Panc1 (cell line): ENCODE measurements at regions not wholly inside any gene's neighbourhood (a gene's known extent, or its start where the extent isn't known, plus 50 kb on each side); places are given as distances from the start of the nearest gene placed in this dataset.

ENCODE experiments used
- ATAC-seq: fragments of 200-7000 bp; cut with Tn5 transposase; 2 replicates; pipeline ENCODE4 v1.9.1; 2020; ENCODE audit warnings: mild to moderate bottlenecking, moderate library complexity
- BruUV-seq: library from RNA; stranded (reverse); fragments of 400-500 nt; replicated peaks from 2 replicates; lab custom pipeline; 2021; lab: Mats Ljungman, UMichigan
- CTCF ChIA-PET: fragments of 300-600 bp; sonication (Branson Sonifier 250); formaldehyde crosslinking; loops from one replicate; lab custom pipeline; 2022; ENCODE audit warnings: antibody characterized with exemption; lab: Charles Lee
- POLR2A ChIA-PET: fragments of 300-600 bp; sonication (Branson Sonifier 250); formaldehyde crosslinking; loops from one replicate; lab custom pipeline; 2022; ENCODE audit warnings: antibody characterized with exemption; lab: Charles Lee
- DNase-seq: peaks from one replicate; pipeline ENCODE4 v3.0.0-alpha.2; 2010; ENCODE audit warnings: low read depth, low spot score
- H3K27ac ChIP-seq: 2 replicates; pipeline ENCODE4 v1.5.1; 2011; ENCODE audit warnings: mild to moderate bottlenecking, low read length, inconsistent platforms
- H3K27me3 ChIP-seq: fragments of 200-500 bp; sonication (Bioruptor generic); 2 replicates; pipeline ENCODE4 v1.6.0; 2014; ENCODE audit warnings: low read length, inconsistent platforms; ENCODE audit not compliant: control insufficient read depth, insufficient read depth
- H3K36me3 ChIP-seq: fragments of 200-500 bp; sonication (Bioruptor generic); 2 replicates; pipeline ENCODE4 v1.5.1; 2014; ENCODE audit warnings: inconsistent platforms, mild to moderate bottlenecking, low read length, moderate library complexity; ENCODE audit not compliant: control insufficient read depth, insufficient read depth
- H3K4me1 ChIP-seq: 2 replicates; pipeline ENCODE4 v1.5.1; 2011; ENCODE audit warnings: inconsistent platforms, mild to moderate bottlenecking, low read length, moderate library complexity; ENCODE audit not compliant: control insufficient read depth, insufficient read depth
- H3K4me3 ChIP-seq, 2 experiments: 2 replicates each; pipeline ENCODE4 v1.5.1; 2011 to 2012; ENCODE audit warnings: low read depth in 2 of 2, low read length in 2 of 2, mild to moderate bottlenecking in 2 of 2, inconsistent platforms in 1 of 2, moderate library complexity in 1 of 2
- H3K9me3 ChIP-seq: fragments of 200-500 bp; sonication (Bioruptor generic); 2 replicates; pipeline ENCODE4 v1.5.1; 2014; ENCODE audit warnings: low read depth, mild to moderate bottlenecking, inconsistent platforms, low read length, moderate library complexity; ENCODE audit not compliant: control insufficient read depth, insufficient read depth
- CTCF ChIP-seq: fragments of 450-650 bp; IDR thresholded peaks from 2 replicates; pipeline ENCODE4 v1.5.1; 2017; ENCODE audit warnings: mild to moderate bottlenecking
- POLR2AphosphoS5 ChIP-seq: IDR thresholded peaks from 2 replicates; pipeline ENCODE4 v1.6.1; 2012; ENCODE audit warnings: mild to moderate bottlenecking, low read depth, low read length, moderate library complexity
- REST ChIP-seq, 2 experiments: IDR thresholded peaks; 2 replicates each; pipeline ENCODE4 v1.6.1; 2011 to 2012; ENCODE audit warnings: low read depth in 2 of 2, control low read depth in 1 of 2, low read length in 1 of 2, mild to moderate bottlenecking in 1 of 2, moderate library complexity in 1 of 2; ENCODE audit not compliant: insufficient read depth in 1 of 2
- SIN3A ChIP-seq: IDR thresholded peaks from 2 replicates; pipeline ENCODE4 v1.6.1; 2012; ENCODE audit warnings: low read depth, mild to moderate bottlenecking, low read length, moderate library complexity, borderline replicate concordance; ENCODE audit not compliant: insufficient read depth
- TCF7L2 ChIP-seq: IDR thresholded peaks from 2 replicates; pipeline ENCODE4 v1.6.1; 2011; ENCODE audit warnings: mild to moderate bottlenecking, low read depth, low read length, inconsistent platforms
- in situ Hi-C: cut with HindIII; loops from 2 replicates; pipeline ENCODE4 v1.10.0; 2016; ENCODE audit warnings: low sequenced_read_pairs, low pct_unique_long_range_greater_than_20kb
- intact Hi-C: fragments of 100-400 bp; cut with micrococcal nuclease; formaldehyde crosslinking; loops from one replicate; pipeline ENCODE4 v1.10.0; 2022; ENCODE audit not compliant: unreplicated experiment

- intact Hi-C loops (no loop called here), in situ Hi-C loops (no loop called here)
- Histone ChIP-seq H3K36me3 (no peaks in the 10 kb centered on the region), H3K27me3 (no peaks in the 10 kb centered on the region), H3K4me3 (no peak overlapping the region), H3K9me3 (no peaks in the 10 kb centered on the region), H3K4me1 (no peaks in the 10 kb centered on the region), H3K27ac (no peak overlapping the region)
- ATAC-seq (no peak), DNase-seq (no peak)
- ChIA-PET CTCF (no interaction called here), POLR2A (no interaction called here)
- BruUV-seq: no TSS peak
- TF ChIP-seq SIN3A (no peak), REST (IDR thresholded peaks at IDR 0.05; ENCODE audit: insufficient read depth in 1 of 2, low read depth in 2 of 2, low read length in 1 of 2) (no peak), CTCF (no peak), TCF7L2 (no peak), POLR2AphosphoS5 (no peak)
Measured at GRCh38 chr10:29917311-29917710, 142.1 kb downstream of the JCAD start.

DNA sequence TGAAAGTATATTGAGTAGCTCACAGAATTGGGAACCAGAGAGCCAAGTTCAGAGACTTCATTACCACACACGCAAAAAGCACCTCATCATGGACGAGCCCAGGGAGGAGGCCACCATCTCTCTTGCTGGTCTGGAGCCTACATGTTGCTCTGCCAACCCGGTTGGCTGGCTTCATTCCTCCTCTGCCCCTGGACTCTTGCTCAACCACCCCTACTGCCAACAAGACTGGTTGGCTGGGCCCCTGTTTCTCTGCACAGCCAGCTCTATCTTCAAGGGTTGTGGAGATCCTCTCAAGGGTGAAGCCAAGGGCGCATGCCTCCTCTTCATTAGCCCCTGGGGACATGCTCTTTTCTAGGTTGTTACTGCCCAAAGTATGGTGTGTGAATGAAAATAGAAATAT lies 142.7 kb downstream of the JCAD start:
- no peak overlapping the region for H3K27ac ChIP-seq
- CTCF ChIA-PET: interaction anchor here (0.6 kb wide), 1 partner anchor 399 kb away, joined by 3 read pairs; no protein-coding TSS in a partner anchor
- H3K36me3 ChIP-seq: no peaks in the 10 kb centered on the region
- no peak overlapping the region for H3K4me3 ChIP-seq
- no peaks in the 10 kb centered on the region for H3K4me1 ChIP-seq
- no TSS peak for BruUV-seq
- DNase-seq: no peak
- no peak for ATAC-seq
- H3K9me3 ChIP-seq: no peaks in the 10 kb centered on the region
- no peaks in the 10 kb centered on the region for H3K27me3 ChIP-seq
- no peak for TF ChIP-seq REST (IDR thresholded peaks at IDR 0.05; ENCODE audit: insufficient read depth in 1 of 2, low read depth in 2 of 2, low read length in 1 of 2)
- TF ChIP-seq SIN3A: no peak
- no peak for TF ChIP-seq TCF7L2
- TF ChIP-seq POLR2AphosphoS5: no peak
- TF ChIP-seq CTCF: no peak
- POLR2A ChIA-PET: no interaction called here
- in situ Hi-C loops: no loop called here
- intact Hi-C loops: no loop called here
